Activated CD8-positive, alpha-beta T cell treated with anti-CD3 and anti-CD28 coated beads for 36 hours (primary cell): ENCODE measurements at regions not wholly inside any gene's neighbourhood (a gene's known extent, or its start where the extent isn't known, plus 50 kb on each side); places are given as distances from the start of the nearest gene placed in this dataset.
"Not testable (repeated sequence)": the region's sequence is repeated elsewhere in the genome, so short reads cannot be mapped to it uniquely, and the experiment has no call there.

Experiments used
- ATAC-seq: fragments of 200-7000 bp; cut with Tn5 transposase; one replicate; pipeline ENCODE4 v1.10.0; 2021; ENCODE audit warnings: mild to moderate bottlenecking, moderate library complexity
- CTCF ChIA-PET: fragments of 350-600 bp; sonication (Branson Sonifier 250); formaldehyde crosslinking; loops from one replicate; lab custom pipeline; 2021; ENCODE audit warnings: antibody characterized with exemption; lab: Charles Lee
- POLR2A ChIA-PET: fragments of 350-600 bp; sonication (Branson Sonifier 250); formaldehyde crosslinking; loops from one replicate; lab custom pipeline; 2021; ENCODE audit warnings: antibody characterized with exemption; lab: Charles Lee
- DNase-seq: peaks from one replicate; pipeline ENCODE4 v3.0.0-alpha.2; 2020
- H3K27ac Mint-ChIP-seq: one replicate; pipeline ENCODE4 v1.8.0; 2021; ENCODE audit warnings: mild to moderate bottlenecking, mixed read lengths
- H3K27me3 Mint-ChIP-seq: one replicate; pipeline ENCODE4 v1.8.0; 2021; ENCODE audit warnings: mixed read lengths
- H3K36me3 Mint-ChIP-seq: one replicate; pipeline ENCODE4 v1.8.0; 2021; ENCODE audit warnings: low read depth, mixed read lengths
- H3K4me1 Mint-ChIP-seq: one replicate; pipeline ENCODE4 v1.8.0; 2021; ENCODE audit warnings: low read depth, mixed read lengths
- H3K4me3 Mint-ChIP-seq: one replicate; pipeline ENCODE4 v1.8.0; 2021; ENCODE audit warnings: mild to moderate bottlenecking, moderate library complexity, mixed read lengths
- H3K9me3 Mint-ChIP-seq: one replicate; pipeline ENCODE4 v1.8.0; 2021; ENCODE audit warnings: mixed read lengths
- intact Hi-C: fragments of 100-400 bp; cut with micrococcal nuclease; formaldehyde crosslinking; loops from one replicate; pipeline ENCODE4 v1.10.0; 2022
- TF ChIP-seq, protein P1 (sequence below): fragments of 200-600 bp; IDR thresholded peaks from one replicate; pipeline ENCODE4 v1.8.0; 2022; ENCODE audit warnings: antibody characterized with exemption, mild to moderate bottlenecking

DNA sequence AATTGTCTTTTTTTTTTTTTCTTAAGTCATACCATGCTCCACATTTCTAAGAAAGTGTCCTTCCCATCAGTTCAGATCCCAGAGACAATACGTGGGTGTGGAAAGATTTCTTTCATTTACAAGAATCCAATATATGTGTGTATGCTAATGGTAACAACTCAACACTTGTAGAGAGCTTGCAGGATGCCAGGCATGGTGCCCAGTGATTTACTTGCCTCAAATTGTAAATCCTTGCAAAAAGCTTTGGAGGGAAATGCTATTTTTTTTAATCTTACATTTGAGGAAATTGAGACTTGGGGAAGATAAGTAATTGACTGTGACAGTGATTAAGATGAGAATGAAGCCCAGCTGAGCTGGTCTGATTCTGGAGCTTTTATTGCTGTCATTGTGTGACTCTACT is 1264.6 kb upstream of the SEL1L start:
- ATAC-seq (no peak), DNase-seq (no peak)
- Mint-ChIP-seq H3K4me1 (no peaks in the 10 kb centered on the region), H3K9me3 (peaks cover 7% of the 10 kb centered on the region), H3K4me3 (no peak overlapping the region), H3K27me3 (no peaks in the 10 kb centered on the region), H3K36me3 (no peaks in the 10 kb centered on the region), H3K27ac (no peak overlapping the region)
- POLR2A ChIA-PET, result no interaction called here
- CTCF ChIA-PET, result no interaction called here
- TF ChIP-seq, protein P1, sequence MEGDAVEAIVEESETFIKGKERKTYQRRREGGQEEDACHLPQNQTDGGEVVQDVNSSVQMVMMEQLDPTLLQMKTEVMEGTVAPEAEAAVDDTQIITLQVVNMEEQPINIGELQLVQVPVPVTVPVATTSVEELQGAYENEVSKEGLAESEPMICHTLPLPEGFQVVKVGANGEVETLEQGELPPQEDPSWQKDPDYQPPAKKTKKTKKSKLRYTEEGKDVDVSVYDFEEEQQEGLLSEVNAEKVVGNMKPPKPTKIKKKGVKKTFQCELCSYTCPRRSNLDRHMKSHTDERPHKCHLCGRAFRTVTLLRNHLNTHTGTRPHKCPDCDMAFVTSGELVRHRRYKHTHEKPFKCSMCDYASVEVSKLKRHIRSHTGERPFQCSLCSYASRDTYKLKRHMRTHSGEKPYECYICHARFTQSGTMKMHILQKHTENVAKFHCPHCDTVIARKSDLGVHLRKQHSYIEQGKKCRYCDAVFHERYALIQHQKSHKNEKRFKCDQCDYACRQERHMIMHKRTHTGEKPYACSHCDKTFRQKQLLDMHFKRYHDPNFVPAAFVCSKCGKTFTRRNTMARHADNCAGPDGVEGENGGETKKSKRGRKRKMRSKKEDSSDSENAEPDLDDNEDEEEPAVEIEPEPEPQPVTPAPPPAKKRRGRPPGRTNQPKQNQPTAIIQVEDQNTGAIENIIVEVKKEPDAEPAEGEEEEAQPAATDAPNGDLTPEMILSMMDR, result no peak
- intact Hi-C loops, result no loop called here

- Mint-ChIP-seq H3K27ac (no peak overlapping the region), H3K9me3 (peaks cover 4% of the 10 kb centered on the region), H3K4me1 (no peaks in the 10 kb centered on the region), H3K4me3 (no peak overlapping the region), H3K36me3 (no peaks in the 10 kb centered on the region), H3K27me3 (no peaks in the 10 kb centered on the region)
- TF ChIP-seq, protein P1, result no peak
- no peak for DNase-seq
- ChIA-PET POLR2A (no interaction called here), CTCF (no interaction called here)
- intact Hi-C loops, result no loop called here
- ATAC-seq, result no peak
These were observed 1272.5 kb upstream of the SEL1L start for GRCh38 chr14:82805892-82806825.

DNA sequence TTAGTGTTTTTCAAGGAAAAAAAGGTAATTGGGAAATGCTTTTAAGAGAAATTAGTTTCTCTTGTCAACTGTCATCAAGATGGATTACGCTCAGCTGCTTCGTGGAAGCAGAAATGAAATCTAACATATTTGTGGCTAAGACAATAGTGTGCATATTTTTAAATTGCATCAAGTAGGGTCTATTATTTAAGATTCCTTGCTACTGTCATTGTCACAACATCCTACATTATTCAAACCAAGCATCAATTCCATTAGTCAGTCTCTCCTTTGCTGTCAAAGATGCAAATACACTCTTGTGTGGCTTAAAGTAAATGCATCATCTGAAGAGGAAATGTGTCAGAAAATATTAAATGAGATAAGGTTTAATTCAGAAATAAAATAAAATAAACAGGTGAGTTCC is 1277.6 kb upstream of the SEL1L start:
- H3K4me3 Mint-ChIP-seq, result no peak overlapping the region
- no peak for DNase-seq
- intact Hi-C loops, result no loop called here
- peaks cover 2% of the 10 kb centered on the region for H3K9me3 Mint-ChIP-seq
- no peaks in the 10 kb centered on the region for H3K27me3 Mint-ChIP-seq
- ChIA-PET POLR2A (no interaction called here), CTCF (no interaction called here)
- ATAC-seq, result no peak
- TF ChIP-seq, protein P1, result no peak
- H3K36me3 Mint-ChIP-seq, result no peaks in the 10 kb centered on the region
- no peak overlapping the region for H3K27ac Mint-ChIP-seq
- no peaks in the 10 kb centered on the region for H3K4me1 Mint-ChIP-seq

- H3K27ac Mint-ChIP-seq, DNase-seq, CTCF ChIA-PET: not testable (repeated sequence)
These were observed 1280.7 kb upstream of the SEL1L start for GRCh38 chr14:82814339-82814738.

DNA sequence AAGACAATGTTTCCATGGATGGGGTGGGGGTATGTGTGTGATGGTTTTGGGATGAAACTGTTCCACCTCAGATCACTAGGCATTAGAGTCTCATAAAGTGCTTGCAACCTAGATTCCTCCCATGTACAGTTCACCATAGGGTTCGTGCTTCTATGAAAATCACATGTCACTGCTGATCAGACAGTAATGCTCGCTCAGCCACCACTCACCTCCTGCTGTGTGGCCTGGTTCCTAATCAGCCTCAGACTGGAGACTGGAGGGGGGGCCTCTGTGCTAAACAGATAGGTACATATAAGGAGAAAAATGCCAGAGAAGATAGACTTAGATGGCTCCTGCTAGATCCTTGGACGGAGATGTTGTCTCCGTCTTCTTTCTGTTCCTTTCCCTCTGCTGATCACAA is 1296.9 kb upstream of the SEL1L start:
- H3K27ac Mint-ChIP-seq, result no peak overlapping the region
- no peaks in the 10 kb centered on the region for H3K36me3 Mint-ChIP-seq
- no peak overlapping the region for H3K4me3 Mint-ChIP-seq
- POLR2A ChIA-PET, result no interaction called here
- TF ChIP-seq, protein P1, result no peak
- peaks cover 1% of the 10 kb centered on the region for H3K9me3 Mint-ChIP-seq
- intact Hi-C loops, result no loop called here
- DNase-seq, result no peak
- CTCF ChIA-PET, result no interaction called here
- no peaks in the 10 kb centered on the region for H3K4me1 Mint-ChIP-seq
- no peak for ATAC-seq
- no peaks in the 10 kb centered on the region for H3K27me3 Mint-ChIP-seq

More at GRCh38 chr14:82814339-82814738, 1280.7 kb upstream of the SEL1L start:
- H3K36me3 Mint-ChIP-seq, POLR2A ChIA-PET, H3K9me3 Mint-ChIP-seq, H3K4me3 Mint-ChIP-seq, intact Hi-C loops, H3K27me3 Mint-ChIP-seq, ATAC-seq, H3K4me1 Mint-ChIP-seq: not testable (repeated sequence)
